ENCODE measurements at regions not wholly inside any gene's neighbourhood (a gene's known extent, or its start where the extent isn't known, plus 50 kb on each side); places are given as distances from the start of the nearest gene placed in this dataset.
"Not testable (repeated sequence)": the region's sequence is repeated elsewhere in the genome, so short reads cannot be mapped to it uniquely, and the experiment has no call there.

DNA sequence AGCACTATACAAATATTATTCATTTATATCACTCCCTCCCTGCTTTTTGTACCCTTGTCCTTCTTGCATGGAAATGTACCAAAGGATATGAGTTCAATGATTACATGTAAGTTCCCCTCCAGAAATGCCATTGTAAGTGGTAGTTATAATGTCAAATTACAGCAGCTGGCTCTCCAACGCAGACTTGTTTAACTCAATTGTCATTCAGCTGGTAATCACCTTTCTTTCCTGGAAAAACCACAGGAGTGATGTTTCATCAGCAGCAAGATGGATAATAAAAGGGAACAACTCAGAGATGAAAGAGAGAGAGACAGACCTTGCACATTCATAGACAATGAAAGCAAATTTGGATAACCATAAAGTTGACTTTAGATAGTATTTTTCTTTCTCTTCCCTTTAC is 578.6 kb upstream of the PBX1 start:
- peaks cover 5 to 24% (median 8%) of the 10 kb centered on the region in 3 donors for H3K9me3 Mint-ChIP-seq
- no peaks in the 10 kb centered on the region for H3K27me3 Mint-ChIP-seq
- no peaks in the 10 kb centered on the region for H3K4me1 Mint-ChIP-seq
- no peak overlapping the region for H3K4me3 Mint-ChIP-seq
- H3K27ac Mint-ChIP-seq = no peak overlapping the region
- H3K36me3 Mint-ChIP-seq = peaks cover 2% of the 10 kb centered on the region

DNA sequence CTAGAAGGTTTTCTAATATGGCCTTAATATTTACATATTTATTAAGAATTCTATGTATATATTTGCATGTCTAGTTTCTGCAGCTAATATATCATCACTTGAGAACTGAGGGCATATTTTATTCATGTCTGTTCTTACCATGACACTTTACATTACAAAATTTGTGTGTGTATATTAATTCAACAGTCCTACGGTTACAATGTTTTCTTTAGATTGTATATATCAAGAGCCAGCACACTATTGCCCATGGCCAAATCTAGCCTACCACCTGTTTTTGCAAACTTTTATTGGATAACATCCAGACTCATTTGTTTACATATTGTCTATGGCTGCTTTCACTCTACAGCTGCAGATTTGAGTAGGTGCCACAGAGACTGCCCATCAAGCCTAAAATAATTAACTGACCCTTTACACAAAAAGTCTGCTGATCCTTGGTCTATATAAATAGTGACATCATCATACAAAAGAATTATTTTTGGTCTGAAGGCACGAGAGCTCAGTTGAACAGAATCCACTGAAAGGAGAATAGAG is 577.4 kb upstream of the PBX1 start:
- Mint-ChIP-seq H3K27ac (no peak overlapping the region), H3K36me3 (peaks cover 2% of the 10 kb centered on the region), H3K4me3 (no peak overlapping the region), H3K9me3 (peaks cover 3 to 17% (median 5%) of the 10 kb centered on the region in 3 donors), H3K27me3 (no peaks in the 10 kb centered on the region), H3K4me1 (no peaks in the 10 kb centered on the region)

DNA sequence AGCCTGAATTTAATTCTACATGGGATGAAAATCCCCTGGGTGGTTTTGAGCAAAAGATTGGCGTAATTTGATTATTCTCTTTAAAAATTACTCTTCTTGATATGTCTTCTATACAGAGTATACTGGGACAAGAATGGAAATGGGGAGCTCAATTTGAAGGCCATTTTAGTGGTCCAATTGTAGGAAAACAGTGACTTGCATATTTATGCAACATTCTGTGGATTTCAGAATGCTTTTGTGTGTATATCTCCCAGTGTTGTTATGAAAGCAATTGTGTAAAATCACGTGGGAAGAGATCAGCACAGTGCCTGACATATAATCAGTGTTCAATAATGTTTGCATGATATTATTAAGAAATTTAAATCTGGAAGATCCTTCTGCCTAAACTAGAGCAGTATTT is 575.9 kb upstream of the PBX1 start:
- Mint-ChIP-seq H3K27me3 (no peaks in the 10 kb centered on the region), H3K36me3 (peaks cover 2% of the 10 kb centered on the region), H3K27ac (no peak overlapping the region), H3K4me3 (no peak overlapping the region), H3K4me1 (no peaks in the 10 kb centered on the region), H3K9me3 (peaks cover 2 to 12% (median 3%) of the 10 kb centered on the region in 3 donors)

DNA sequence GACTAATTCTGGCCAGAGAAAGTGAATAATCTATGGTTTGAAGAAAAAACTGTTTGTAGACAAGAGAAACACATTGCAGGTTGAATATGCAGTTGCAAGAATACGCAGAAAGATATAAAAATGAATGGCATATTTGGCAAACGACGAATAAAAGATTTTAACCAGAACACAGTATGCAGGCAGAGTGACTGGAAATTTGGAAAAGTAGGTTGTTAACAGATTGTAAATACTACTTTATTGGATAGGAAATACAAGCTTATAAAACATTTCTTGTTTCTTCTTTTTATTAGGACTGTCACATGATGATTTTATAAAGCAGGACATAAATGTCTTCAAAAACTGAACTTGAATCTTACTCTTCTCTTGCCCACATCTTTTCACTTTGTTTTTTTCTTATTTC is 573.3 kb upstream of the PBX1 start:
- Mint-ChIP-seq H3K4me3 (no peak overlapping the region), H3K9me3 (peaks cover 2 to 6% (median 2%) of the 10 kb centered on the region in 3 donors), H3K27me3 (no peaks in the 10 kb centered on the region), H3K4me1 (no peaks in the 10 kb centered on the region), H3K36me3 (no peaks in the 10 kb centered on the region), H3K27ac (no peak overlapping the region)

DNA sequence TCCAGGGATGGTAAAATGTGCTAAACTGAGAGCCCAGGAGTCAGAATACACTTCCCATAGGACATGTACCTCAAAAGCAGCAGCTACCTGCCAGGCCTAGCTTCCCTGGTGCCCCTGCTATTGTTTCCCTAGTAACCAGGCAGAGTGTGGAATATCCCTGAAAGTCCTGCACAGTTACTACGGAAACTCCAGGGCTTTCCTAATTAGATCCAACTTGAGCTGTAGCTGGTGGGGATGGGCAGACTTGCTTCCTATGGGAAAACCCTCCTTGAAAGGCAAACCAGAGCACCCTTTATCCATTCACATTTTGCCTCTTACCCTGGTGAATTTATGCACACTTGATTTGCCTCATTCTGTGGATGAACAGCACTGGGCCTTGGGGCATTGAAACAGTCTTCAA is 559.9 kb upstream of the PBX1 start:
- Mint-ChIP-seq H3K4me1 (no peaks in the 10 kb centered on the region), H3K27me3 (peaks cover 1% of the 10 kb centered on the region), H3K4me3 (no peak overlapping the region), H3K36me3 (no peaks in the 10 kb centered on the region), H3K27ac (peak overlapping the region in 1 of 3 donors; percentile 24), H3K9me3 (peaks cover 6 to 25% (median 14%) of the 10 kb centered on the region in 3 donors)

- not testable (repeated sequence) for H3K36me3 Mint-ChIP-seq
- peaks cover 5 to 28% (median 7%) of the 10 kb centered on the region in 3 donors for H3K9me3 Mint-ChIP-seq
Observed at GRCh38 chr1:164006186-164006585, 552.8 kb upstream of the PBX1 start.

GRCh38 chr1:164006621-164007020 is 552.4 kb upstream of the PBX1 start:
- H3K9me3 Mint-ChIP-seq = peaks cover 5 to 25% (median 7%) of the 10 kb centered on the region in 3 donors
- H3K27ac Mint-ChIP-seq = no peak overlapping the region
- no peaks in the 10 kb centered on the region for H3K4me1 Mint-ChIP-seq
- H3K36me3 Mint-ChIP-seq = no peaks in the 10 kb centered on the region
- H3K27me3 Mint-ChIP-seq = no peaks in the 10 kb centered on the region
- no peak overlapping the region for H3K4me3 Mint-ChIP-seq

More at GRCh38 chr1:164006186-164006585, 552.8 kb upstream of the PBX1 start:
- H3K4me1 Mint-ChIP-seq, H3K4me3 Mint-ChIP-seq, H3K27me3 Mint-ChIP-seq, H3K27ac Mint-ChIP-seq: not testable (repeated sequence)

DNA sequence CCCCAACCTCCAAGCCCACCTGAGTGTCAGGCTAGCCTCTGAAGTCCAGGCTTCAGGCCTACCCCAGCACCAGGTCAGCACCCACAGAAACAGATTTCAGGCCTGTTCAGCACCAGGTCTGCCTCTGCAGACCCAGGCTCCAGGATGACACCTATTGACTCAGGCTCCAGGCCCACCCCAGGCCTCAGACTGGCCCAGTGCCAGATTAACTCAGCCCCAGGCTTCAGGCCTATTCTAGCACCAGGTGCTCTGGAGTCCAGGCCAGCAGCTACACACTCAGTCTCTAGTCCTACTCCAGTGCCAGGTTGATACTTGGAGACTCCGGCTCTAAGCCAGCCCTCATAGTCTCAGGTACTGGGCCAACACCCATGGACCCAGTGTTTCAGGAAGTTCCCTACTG is 541.7 kb upstream of the PBX1 start:
- Mint-ChIP-seq H3K27me3 (no peaks in the 10 kb centered on the region), H3K36me3 (no peaks in the 10 kb centered on the region), H3K4me1 (peaks cover 0 to 2% (median 0%) of the 10 kb centered on the region in 3 donors), H3K9me3 (peaks cover 6 to 23% (median 12%) of the 10 kb centered on the region in 3 donors), H3K4me3 (no peak overlapping the region), H3K27ac (no peak overlapping the region)

DNA sequence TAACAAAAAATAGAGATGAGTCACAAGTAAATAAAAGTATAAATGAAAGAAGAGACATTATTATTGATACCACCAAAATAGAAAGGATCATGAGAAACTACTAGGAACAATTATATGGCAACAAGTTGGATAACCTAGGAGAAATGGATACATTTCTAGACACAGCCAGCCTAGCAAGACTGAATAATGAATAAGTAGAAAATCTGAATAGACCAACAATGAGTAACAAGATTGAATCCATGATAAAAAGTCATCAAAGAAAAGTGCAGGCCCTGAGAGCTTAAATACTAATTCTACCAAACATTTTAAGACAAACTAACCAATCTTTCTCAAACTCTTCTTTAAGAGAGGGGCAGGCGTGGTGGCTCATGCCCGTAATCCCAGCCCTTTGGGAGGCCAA is 538.6 kb upstream of the PBX1 start:
- no peaks in the 10 kb centered on the region for H3K36me3 Mint-ChIP-seq
- H3K9me3 Mint-ChIP-seq = peaks cover 6 to 35% (median 11%) of the 10 kb centered on the region in 3 donors
- H3K27me3 Mint-ChIP-seq = no peaks in the 10 kb centered on the region
- peaks cover 0 to 2% (median 0%) of the 10 kb centered on the region in 3 donors for H3K4me1 Mint-ChIP-seq
- no peak overlapping the region for H3K4me3 Mint-ChIP-seq
- H3K27ac Mint-ChIP-seq = no peak overlapping the region

DNA sequence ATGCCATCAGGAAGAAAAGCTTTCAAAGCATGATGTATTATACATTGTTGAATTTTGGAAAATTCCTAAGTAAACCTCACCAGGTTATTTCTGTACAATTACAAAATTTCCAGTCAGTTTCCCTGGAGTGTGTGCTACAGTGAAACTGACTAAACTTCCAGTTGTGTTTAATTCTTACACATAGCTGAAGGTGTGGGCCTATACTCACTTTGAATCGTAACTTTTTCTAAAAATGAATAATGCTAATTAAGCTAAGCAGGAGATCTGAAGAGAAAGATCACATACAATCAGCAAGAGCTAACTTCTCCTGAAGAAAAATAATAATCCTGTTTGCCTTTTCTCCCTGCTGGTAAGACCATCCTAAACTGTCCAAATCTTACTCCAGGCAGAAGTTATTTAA is 537.2 kb upstream of the PBX1 start:
- Mint-ChIP-seq H3K4me1 (peaks cover 0 to 2% (median 0%) of the 10 kb centered on the region in 3 donors), H3K27me3 (no peaks in the 10 kb centered on the region)

GRCh38 chr1:164033782-164034181 is 525.2 kb upstream of the PBX1 start:
- no peak overlapping the region for H3K27ac Mint-ChIP-seq
- H3K27me3 Mint-ChIP-seq = no peaks in the 10 kb centered on the region
- no peaks in the 10 kb centered on the region for H3K4me1 Mint-ChIP-seq
- no peak overlapping the region for H3K4me3 Mint-ChIP-seq
- H3K36me3 Mint-ChIP-seq = no peaks in the 10 kb centered on the region
- H3K9me3 Mint-ChIP-seq = peaks cover 2 to 15% (median 5%) of the 10 kb centered on the region in 3 donors

More for the DNA sequence above, 537.2 kb upstream of the PBX1 start:
- H3K9me3 Mint-ChIP-seq = peaks cover 7 to 32% (median 11%) of the 10 kb centered on the region in 3 donors
- H3K4me3 Mint-ChIP-seq = no peak overlapping the region
- no peaks in the 10 kb centered on the region for H3K36me3 Mint-ChIP-seq
- no peak overlapping the region for H3K27ac Mint-ChIP-seq

GRCh38 chr1:164040754-164041153 is 518.2 kb upstream of the PBX1 start:
- H3K4me1 Mint-ChIP-seq = no peaks in the 10 kb centered on the region
- no peak overlapping the region for H3K27ac Mint-ChIP-seq
- peaks cover 3% of the 10 kb centered on the region for H3K36me3 Mint-ChIP-seq
- H3K27me3 Mint-ChIP-seq = no peaks in the 10 kb centered on the region
- peaks cover 0 to 7% (median 2%) of the 10 kb centered on the region in 3 donors for H3K9me3 Mint-ChIP-seq
- no peak overlapping the region for H3K4me3 Mint-ChIP-seq

GRCh38 chr1:164051782-164052181 is 507.2 kb upstream of the PBX1 start:
- Mint-ChIP-seq H3K27me3 (no peaks in the 10 kb centered on the region), H3K27ac (no peak overlapping the region), H3K36me3 (no peaks in the 10 kb centered on the region), H3K9me3 (peaks cover 2 to 6% (median 4%) of the 10 kb centered on the region in 3 donors), H3K4me1 (no peaks in the 10 kb centered on the region), H3K4me3 (no peak overlapping the region)

DNA sequence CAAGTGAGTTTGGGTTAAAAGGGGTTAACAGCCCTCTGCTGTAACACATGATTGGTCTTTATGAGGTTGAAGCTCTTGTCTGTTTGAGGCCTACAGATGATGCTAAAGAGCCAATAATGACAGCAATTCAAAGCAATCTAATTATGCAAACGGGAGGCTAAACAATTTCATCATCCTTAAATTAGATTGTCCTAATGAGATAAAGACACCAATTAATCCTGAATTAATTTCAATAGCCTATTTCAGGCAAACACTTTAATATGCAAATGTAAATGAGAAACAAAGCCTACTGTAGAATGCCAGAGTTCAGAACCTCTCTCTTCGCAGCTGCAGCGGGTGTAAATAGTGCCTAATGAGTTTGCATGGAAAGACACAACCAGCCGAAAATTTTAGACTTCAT is 504.7 kb upstream of the PBX1 start:
- no peaks in the 10 kb centered on the region for H3K27me3 Mint-ChIP-seq
- H3K36me3 Mint-ChIP-seq = no peaks in the 10 kb centered on the region
- H3K9me3 Mint-ChIP-seq = peaks cover 2 to 8% (median 2%) of the 10 kb centered on the region in 3 donors
- H3K4me1 Mint-ChIP-seq = no peaks in the 10 kb centered on the region
- H3K27ac Mint-ChIP-seq = no peak overlapping the region
- H3K4me3 Mint-ChIP-seq = no peak overlapping the region

GRCh38 chr1:164058198-164058597 is 500.8 kb upstream of the PBX1 start:
- Mint-ChIP-seq H3K36me3 (no peaks in the 10 kb centered on the region), H3K27me3 (no peaks in the 10 kb centered on the region), H3K9me3 (peaks cover 2 to 10% (median 2%) of the 10 kb centered on the region in 3 donors), H3K27ac (no peak overlapping the region), H3K4me3 (no peak overlapping the region), H3K4me1 (no peaks in the 10 kb centered on the region)

- H3K4me1 Mint-ChIP-seq = no peaks in the 10 kb centered on the region
- peaks cover 0 to 9% (median 4%) of the 10 kb centered on the region in 3 donors for H3K9me3 Mint-ChIP-seq
- no peaks in the 10 kb centered on the region for H3K36me3 Mint-ChIP-seq
- H3K4me3 Mint-ChIP-seq = no peak overlapping the region
- H3K27ac Mint-ChIP-seq = no peak overlapping the region
- H3K27me3 Mint-ChIP-seq = no peaks in the 10 kb centered on the region
Observed at GRCh38 chr1:164061528-164061927, 497.5 kb upstream of the PBX1 start.
